SU-DHL-6 (cell line): ENCODE measurements at regions not wholly inside any gene's neighbourhood (a gene's known extent, or its start where the extent isn't known, plus 50 kb on each side); places are given as distances from the start of the nearest gene placed in this dataset.

Experiments used
- CTCF ChIP-seq: fragments of 200-600 bp; sonication (generic); IDR thresholded peaks from one replicate; pipeline ENCODE4 v1.5.1; 2017; ENCODE audit warnings: antibody characterized with exemption, mild to moderate bottlenecking, low read length, moderate library complexity; ENCODE audit not compliant: insufficient read depth, poor library complexity, severe bottlenecking
- EZH2phosphoT487 ChIP-seq: fragments of 200-600 bp; sonication (generic), shearing (Covaris generic); conservative IDR thresholded peaks from 2 replicates; pipeline ENCODE4 v1.6.1; 2018; ENCODE audit warnings: mild to moderate bottlenecking, antibody characterized with exemption, low read length, moderate library complexity, mixed read lengths

GRCh38 chr1:102074874-102075273 lies 78.1 kb upstream of the OLFM3 start:
- no peak for TF ChIP-seq CTCF
- TF ChIP-seq EZH2phosphoT487: no peak
